Endothelial cell of umbilical vein (primary cell): ENCODE measurements at regions not wholly inside any gene's neighbourhood (a gene's known extent, or its start where the extent isn't known, plus 50 kb on each side); places are given as distances from the start of the nearest gene placed in this dataset.

ENCODE experiments used
- BruUV-seq: library from RNA; stranded (reverse); fragments of 400-500 nt; replicated peaks from 2 replicates; lab custom pipeline; 2021; lab: Mats Ljungman, UMichigan
- CTCF ChIA-PET: fragments of 300-600, 350-600 bp; sonication (Branson Sonifier 250); formaldehyde crosslinking; loops from one replicate; lab custom pipeline; 2021; ENCODE audit warnings: antibody characterized with exemption, inconsistent platforms; lab: Charles Lee
- POLR2A ChIA-PET: fragments of 300-600, 350-600 bp; sonication (Branson Sonifier 250); formaldehyde crosslinking; loops from one replicate; lab custom pipeline; 2021; ENCODE audit warnings: antibody characterized with exemption, inconsistent platforms; lab: Charles Lee
- DNase-seq: peaks from one replicate; pipeline ENCODE4 v3.0.0-alpha.2; 2011; ENCODE audit warnings: low read depth, low spot score
- FAIRE-seq: peaks from 2 replicates; lab custom pipeline; 2011; peaks lifted over from hg19 to GRCh38; lab: Jason Lieb, UNC
- H2AFZ ChIP-seq: 2 replicates; pipeline ENCODE4 v1.6.0; 2012; ENCODE audit warnings: low read depth, low read length, control low read depth, inconsistent platforms
- H3K27ac ChIP-seq: 2 replicates; pipeline ENCODE4 v1.5.1; 2011; ENCODE audit warnings: low read depth, mild to moderate bottlenecking, control low read depth, low read length, moderate library complexity; ENCODE audit not compliant: insufficient read depth
- H3K27me3 ChIP-seq, 2 experiments: 2 replicates each; pipeline versions ENCODE4 v1.6.0 to v1.6.1; 2011; ENCODE audit warnings: low read length in 2 of 2, mixed read lengths in 1 of 2; ENCODE audit not compliant: control insufficient read depth in 2 of 2, insufficient read depth in 2 of 2
- H3K36me3 ChIP-seq, 2 experiments: 2 replicates in 1 of 2; 3 replicates in 1 of 2; pipeline ENCODE4 v1.5.1; 2011; ENCODE audit warnings: low read length in 2 of 2, mild to moderate bottlenecking in 1 of 2, moderate library complexity in 1 of 2; ENCODE audit not compliant: control insufficient read depth in 2 of 2, insufficient read depth in 2 of 2; ENCODE audit errors: extremely low read depth in 1 of 2
- H3K4me1 ChIP-seq: 3 replicates; pipeline ENCODE4 v1.5.1; 2011; ENCODE audit warnings: mild to moderate bottlenecking, low read length; ENCODE audit not compliant: control insufficient read depth, insufficient read depth; ENCODE audit errors: extremely low read depth
- H3K4me2 ChIP-seq: 2 replicates; pipeline ENCODE4 v1.6.1; 2011; ENCODE audit warnings: low read length, control low read depth, mixed read lengths; ENCODE audit not compliant: insufficient read depth
- H3K4me3 ChIP-seq, 3 experiments: fragments of 200-600 bp in 1 of 3; sonication (generic), shearing (Covaris generic) in 1 of 3; replicated peaks in 1 of 3; 2 replicates each; pipeline ENCODE4 v1.5.1; 2011 to 2016; ENCODE audit warnings: control low read depth in 3 of 3, low read length in 3 of 3, mild to moderate bottlenecking in 2 of 3, inconsistent platforms in 1 of 3, low read depth in 1 of 3, moderate library complexity in 1 of 3; ENCODE audit not compliant: insufficient read depth in 1 of 3
- H3K79me2 ChIP-seq: 2 replicates; pipeline ENCODE4 v1.6.0; 2012; ENCODE audit warnings: low read length, inconsistent platforms; ENCODE audit not compliant: control insufficient read depth, insufficient read depth
- H3K9ac ChIP-seq: replicated peaks from 2 replicates; pipeline ENCODE3; 2011; ENCODE audit warnings: low read length, control low read depth; ENCODE audit not compliant: insufficient read depth; ENCODE audit errors: extremely low read depth
- H3K9me1 ChIP-seq: replicated peaks from 3 replicates; pipeline ENCODE4 v1.6.0; 2011; ENCODE audit warnings: mild to moderate bottlenecking, low read length; ENCODE audit not compliant: control insufficient read depth, insufficient read depth; ENCODE audit errors: extremely low read depth
- H3K9me3 ChIP-seq: replicated peaks from 2 replicates; pipeline ENCODE4 v1.5.1; 2012; ENCODE audit warnings: low read length, inconsistent platforms; ENCODE audit not compliant: control insufficient read depth, insufficient read depth
- H4K20me1 ChIP-seq: replicated peaks from 2 replicates; pipeline ENCODE3; 2011; ENCODE audit warnings: mild to moderate bottlenecking, low read length; ENCODE audit not compliant: control insufficient read depth, insufficient read depth; ENCODE audit errors: extremely low read depth
- EZH2 ChIP-seq: IDR thresholded peaks from 2 replicates; pipeline ENCODE4 v1.6.1; 2012; ENCODE audit warnings: borderline replicate concordance, low read depth, mild to moderate bottlenecking, moderate library complexity, low read length, inconsistent platforms; ENCODE audit not compliant: severe bottlenecking
- FOS ChIP-seq: IDR thresholded peaks from 2 replicates; pipeline ENCODE4 v1.6.1; 2011; ENCODE audit warnings: mild to moderate bottlenecking, low read length, moderate library complexity, borderline replicate concordance; ENCODE audit not compliant: insufficient read depth
- GATA2 ChIP-seq: IDR thresholded peaks from 2 replicates; pipeline ENCODE4 v1.7.0; 2011; ENCODE audit warnings: low read depth, mild to moderate bottlenecking, moderate library complexity, mixed read lengths, low read length; ENCODE audit not compliant: insufficient read length, insufficient read depth
- JUN ChIP-seq: IDR thresholded peaks from 2 replicates; pipeline ENCODE4 v1.6.1; 2011; ENCODE audit warnings: borderline replicate concordance, low read depth; ENCODE audit not compliant: insufficient read length, insufficient read depth
- MAX ChIP-seq: IDR thresholded peaks from 2 replicates; pipeline ENCODE4 v1.6.1; 2011; ENCODE audit not compliant: insufficient read depth, insufficient read length
- MYC ChIP-seq: IDR thresholded peaks from one replicate; pipeline ENCODE4 v1.6.1; 2011; ENCODE audit warnings: mild to moderate bottlenecking, low read depth, low read length
- POLR2A ChIP-seq: IDR thresholded peaks from 2 replicates; pipeline ENCODE4 v1.6.1; 2012; ENCODE audit warnings: low read depth, mild to moderate bottlenecking, control low read depth, low read length
- POLR2AphosphoS5 ChIP-seq: IDR thresholded peaks from 2 replicates; pipeline ENCODE4 v1.6.1; 2012; ENCODE audit warnings: low read depth, mild to moderate bottlenecking, control low read depth, low read length, moderate library complexity; ENCODE audit not compliant: insufficient read depth
- dilution Hi-C: fragments of 300-500 bp; cut with MboI; formaldehyde crosslinking; loops from one replicate; pipeline ENCODE4 v1.15.0; 2019; ENCODE audit warnings: low sequenced_read_pairs; ENCODE audit not compliant: extremely low pct_ligation_motif_present
- intact Hi-C: fragments of 100-400 bp; cut with micrococcal nuclease; formaldehyde crosslinking; loops from one replicate; pipeline ENCODE4 v1.10.0; 2022
- TF ChIP-seq, protein P1 (sequence below), 2 donors: IDR thresholded peaks; 1 replicate in 1 of 2; 2 replicates in 1 of 2; pipeline ENCODE4 v1.5.1; 2011; ENCODE audit warnings: low read length in 2 of 2, mild to moderate bottlenecking in 2 of 2, moderate library complexity in 2 of 2, control low read depth in 1 of 2, inconsistent platforms in 1 of 2, low read depth in 1 of 2; ENCODE audit not compliant: insufficient read depth in 1 of 2; ENCODE audit errors: extremely low read depth in 1 of 2

- no peaks in the 10 kb centered on the region for H3K9me1 ChIP-seq
- peaks cover 13% of the 10 kb centered on the region for H3K9me3 ChIP-seq
- no TSS peak for BruUV-seq
- no peaks in the 10 kb centered on the region for H3K27me3 ChIP-seq
- ChIA-PET POLR2A (no interaction called here), CTCF (no interaction called here)
- H3K79me2 ChIP-seq: no peaks in the 10 kb centered on the region
- no peaks in the 10 kb centered on the region for H3K36me3 ChIP-seq
- no peak overlapping the region for H3K9ac ChIP-seq
- H3K4me1 ChIP-seq: no peaks in the 10 kb centered on the region
- no peak overlapping the region for H3K4me3 ChIP-seq
- TF ChIP-seq, protein P1, sequence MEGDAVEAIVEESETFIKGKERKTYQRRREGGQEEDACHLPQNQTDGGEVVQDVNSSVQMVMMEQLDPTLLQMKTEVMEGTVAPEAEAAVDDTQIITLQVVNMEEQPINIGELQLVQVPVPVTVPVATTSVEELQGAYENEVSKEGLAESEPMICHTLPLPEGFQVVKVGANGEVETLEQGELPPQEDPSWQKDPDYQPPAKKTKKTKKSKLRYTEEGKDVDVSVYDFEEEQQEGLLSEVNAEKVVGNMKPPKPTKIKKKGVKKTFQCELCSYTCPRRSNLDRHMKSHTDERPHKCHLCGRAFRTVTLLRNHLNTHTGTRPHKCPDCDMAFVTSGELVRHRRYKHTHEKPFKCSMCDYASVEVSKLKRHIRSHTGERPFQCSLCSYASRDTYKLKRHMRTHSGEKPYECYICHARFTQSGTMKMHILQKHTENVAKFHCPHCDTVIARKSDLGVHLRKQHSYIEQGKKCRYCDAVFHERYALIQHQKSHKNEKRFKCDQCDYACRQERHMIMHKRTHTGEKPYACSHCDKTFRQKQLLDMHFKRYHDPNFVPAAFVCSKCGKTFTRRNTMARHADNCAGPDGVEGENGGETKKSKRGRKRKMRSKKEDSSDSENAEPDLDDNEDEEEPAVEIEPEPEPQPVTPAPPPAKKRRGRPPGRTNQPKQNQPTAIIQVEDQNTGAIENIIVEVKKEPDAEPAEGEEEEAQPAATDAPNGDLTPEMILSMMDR (IDR thresholded peaks at IDR 0.05; ENCODE audit: extremely low read depth in 1 of 2, insufficient read depth in 1 of 2, low read depth in 1 of 2, low read length in 2 of 2): no peak
- TF ChIP-seq MYC (no peak), MAX (no peak), EZH2 (no peak), GATA2 (no peak), FOS (no peak), JUN (no peak), POLR2A (no peak), POLR2AphosphoS5 (no peak)
- dilution Hi-C loops: no loop called here
- FAIRE-seq (no peak), DNase-seq (no peak)
- no peak overlapping the region for H2AFZ ChIP-seq
- H4K20me1 ChIP-seq: no peaks in the 10 kb centered on the region
- no peak overlapping the region for H3K27ac ChIP-seq
- no peak overlapping the region for H3K4me2 ChIP-seq
- intact Hi-C loops: no loop called here
These were observed 385.5 kb upstream of the CADM1 start for GRCh38 chr11:115889712-115890111.
